ENCODE measurements at regions not wholly inside any gene's neighbourhood (a gene's known extent, or its start where the extent isn't known, plus 50 kb on each side); places are given as distances from the start of the nearest gene placed in this dataset.

DNA sequence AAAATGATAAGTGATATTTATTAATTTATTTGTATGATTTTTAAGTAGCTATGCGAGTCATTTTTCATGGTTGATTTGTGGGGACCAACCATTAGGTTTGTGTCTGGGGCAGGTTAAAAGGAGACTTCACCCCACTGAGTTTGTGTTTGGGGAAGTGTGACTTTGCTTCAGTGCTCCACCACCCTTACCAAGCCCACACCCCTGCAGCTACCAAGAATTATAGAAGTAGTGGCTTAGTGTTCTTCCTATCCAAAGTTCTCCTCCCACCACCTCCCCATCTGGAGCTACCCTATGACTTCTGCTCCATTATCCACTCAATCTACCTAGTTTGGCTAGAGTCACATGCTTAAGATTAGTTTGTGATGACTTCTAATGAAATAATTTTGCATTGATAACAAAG, 182.1 kb upstream of the ZEB2 start:
- DNase-seq = no peak

DNA sequence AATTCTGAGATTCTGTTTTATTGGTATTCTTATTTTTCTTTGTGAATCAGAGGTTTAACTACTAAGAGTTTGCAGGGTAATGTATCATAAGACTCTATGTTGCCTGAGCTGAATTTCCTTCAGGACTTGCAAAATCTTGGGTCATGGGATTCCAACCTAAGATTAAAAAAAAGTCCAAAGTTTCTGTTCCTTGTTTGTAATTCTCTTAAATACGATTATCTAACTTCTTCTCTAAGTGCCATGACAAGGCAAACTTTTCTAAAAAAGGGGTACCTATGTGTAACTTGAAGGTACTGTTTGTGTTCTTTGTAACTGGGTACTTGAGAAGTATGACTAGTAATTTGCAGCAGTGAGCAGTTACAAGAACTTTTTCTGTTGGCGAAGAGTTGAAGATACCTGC, 181.3 kb upstream of the ZEB2 start:
- no peak for DNase-seq

DNA sequence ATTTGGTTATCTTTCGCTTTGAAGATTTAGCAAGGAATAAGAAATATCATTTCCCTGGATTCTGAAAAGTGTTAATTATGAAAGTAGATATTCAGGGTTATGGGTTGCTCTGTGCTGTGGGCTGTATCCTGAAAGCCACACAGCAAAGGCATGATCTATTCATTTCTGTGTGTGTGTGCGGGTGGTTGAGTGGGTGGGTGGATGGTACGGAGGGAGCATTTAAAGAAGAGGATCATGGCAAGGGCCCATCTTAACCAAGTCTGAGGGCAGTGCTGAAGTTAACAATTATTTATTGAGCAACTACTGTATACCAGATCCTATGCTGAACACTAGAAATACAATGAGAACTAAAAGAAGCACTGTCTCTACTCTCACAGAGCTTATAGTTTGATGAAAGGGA, 178.2 kb upstream of the ZEB2 start:
- no peak for DNase-seq

DNA sequence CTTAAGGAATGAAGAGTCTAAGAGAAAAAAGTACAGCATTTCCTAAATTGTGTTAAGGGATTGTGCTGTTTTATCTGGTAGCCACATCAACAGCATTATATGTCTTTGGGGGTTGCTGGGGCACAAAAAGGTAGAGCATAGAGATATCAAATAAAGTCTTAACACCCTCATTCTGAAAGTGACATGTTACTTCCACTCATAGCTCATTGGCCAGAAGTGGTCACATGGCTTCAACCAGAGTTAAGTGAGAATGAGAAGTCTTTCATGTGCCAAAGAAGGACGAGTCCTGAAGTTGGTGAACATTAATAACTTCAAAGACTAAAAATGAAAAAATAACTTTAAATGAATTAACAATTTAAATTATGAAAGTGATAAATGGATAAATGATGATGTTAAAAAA, 175.7 kb upstream of the ZEB2 start:
- DNase-seq = no peak

DNA sequence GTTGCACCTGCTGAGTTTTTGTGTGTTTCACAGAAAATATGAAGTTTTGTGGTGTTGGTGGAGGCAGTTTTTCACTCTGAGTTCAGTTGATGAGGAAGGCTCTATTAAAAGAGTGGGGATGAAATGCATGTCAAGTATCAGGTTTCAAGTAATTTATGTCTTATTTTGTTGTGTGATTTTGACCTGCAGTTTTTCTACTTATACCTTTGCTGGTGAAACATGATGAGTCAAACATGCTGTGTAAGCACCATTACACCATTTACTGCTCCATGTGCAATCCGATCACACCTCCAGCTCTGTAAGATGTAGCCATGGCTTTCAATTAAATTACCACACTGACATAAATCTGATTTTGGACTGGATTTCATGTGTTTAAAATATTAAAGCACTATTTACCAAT, 174.5 kb upstream of the ZEB2 start:
- DNase-seq = no peak

DNA sequence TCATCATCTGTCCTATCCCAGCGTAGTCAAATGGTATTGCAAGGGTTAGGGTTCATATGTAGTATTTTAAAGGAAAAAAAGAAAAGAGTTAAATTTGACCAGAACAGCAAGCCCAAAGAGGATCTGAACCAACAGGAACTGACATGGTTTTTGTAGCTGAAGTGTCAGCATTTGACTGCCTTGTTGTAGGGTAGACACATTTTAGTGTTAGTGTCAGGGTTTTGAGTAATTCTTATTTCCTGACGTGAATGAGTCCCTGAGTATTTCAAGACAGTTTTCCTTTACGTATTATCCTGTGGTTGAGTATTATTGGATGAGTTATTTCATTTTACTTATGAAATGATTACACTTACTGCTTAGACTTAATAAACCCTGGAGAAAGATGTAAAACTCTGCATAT, 173.3 kb upstream of the ZEB2 start:
- no peak for DNase-seq

DNA sequence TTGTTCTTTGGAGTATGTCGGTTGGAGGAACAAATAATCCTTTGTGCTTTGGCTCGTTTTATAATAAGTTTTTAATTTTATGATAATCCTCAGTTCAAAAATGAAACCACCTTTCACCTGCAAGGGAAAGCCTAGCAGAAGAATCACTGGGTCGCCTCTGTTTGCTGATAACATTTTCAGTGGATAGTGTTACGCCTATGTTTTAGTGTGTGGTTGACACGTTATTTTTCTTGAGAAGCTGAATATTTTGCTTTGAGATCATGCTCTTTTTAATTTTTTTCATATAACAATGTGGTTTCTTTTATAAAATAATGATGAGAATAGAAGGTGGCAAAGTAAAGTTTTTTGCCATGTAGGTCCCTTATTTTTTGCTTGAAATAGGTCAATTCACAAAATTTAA, 172.7 kb upstream of the ZEB2 start:
- no peak for DNase-seq

DNA sequence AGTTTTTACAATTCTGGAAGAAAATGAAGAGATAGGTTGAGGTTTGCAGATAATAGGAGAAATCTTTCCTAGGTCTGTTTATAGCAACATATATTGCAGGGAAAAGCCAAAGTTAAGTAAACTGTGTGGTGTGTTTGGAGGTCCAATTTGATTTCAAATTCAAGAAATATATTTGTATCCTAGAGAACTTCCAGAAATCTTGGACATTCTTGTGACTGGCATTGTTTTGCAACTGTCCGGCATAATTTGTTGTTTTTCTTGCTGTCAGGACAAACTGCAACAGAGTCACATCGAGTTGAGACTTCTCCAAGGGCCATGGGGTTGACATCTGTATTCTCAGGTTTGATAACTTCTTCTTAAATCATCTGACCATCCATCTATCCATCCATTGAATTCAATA, 170.9 kb upstream of the ZEB2 start:
- DNase-seq = no peak

DNA sequence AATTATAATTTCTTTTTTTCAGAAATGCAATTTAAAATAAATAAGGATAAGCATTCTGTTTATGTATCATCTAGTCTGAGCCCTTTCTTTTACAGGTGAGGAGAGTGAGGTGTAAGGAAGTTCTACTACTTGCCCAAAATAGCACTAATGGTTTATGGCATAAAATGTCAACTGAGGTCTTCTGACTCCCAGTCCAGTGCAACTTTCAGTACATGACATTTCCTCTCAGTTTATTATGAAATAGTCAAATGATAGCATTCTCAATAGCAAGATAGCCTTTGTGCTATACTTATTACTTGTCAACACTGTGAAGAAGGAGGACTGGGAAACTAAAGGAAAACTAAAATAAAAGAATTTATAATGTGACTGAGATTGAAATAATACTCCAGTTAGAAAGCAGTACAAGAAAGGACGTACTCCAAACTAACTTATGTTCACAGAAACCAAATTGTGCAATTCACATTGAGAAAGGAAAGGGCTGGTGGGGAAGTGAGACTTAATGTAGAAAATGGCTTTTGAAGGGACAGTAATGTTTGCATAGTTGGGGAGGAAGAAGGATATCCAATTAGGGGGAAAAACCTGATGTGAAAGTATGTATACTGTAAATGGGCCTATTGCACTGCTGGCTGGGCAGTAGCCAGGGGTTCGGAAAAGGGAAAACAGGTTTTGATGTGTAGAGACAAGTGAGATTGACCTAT, 166.7 kb upstream of the ZEB2 start:
- DNase-seq = no peak

DNA sequence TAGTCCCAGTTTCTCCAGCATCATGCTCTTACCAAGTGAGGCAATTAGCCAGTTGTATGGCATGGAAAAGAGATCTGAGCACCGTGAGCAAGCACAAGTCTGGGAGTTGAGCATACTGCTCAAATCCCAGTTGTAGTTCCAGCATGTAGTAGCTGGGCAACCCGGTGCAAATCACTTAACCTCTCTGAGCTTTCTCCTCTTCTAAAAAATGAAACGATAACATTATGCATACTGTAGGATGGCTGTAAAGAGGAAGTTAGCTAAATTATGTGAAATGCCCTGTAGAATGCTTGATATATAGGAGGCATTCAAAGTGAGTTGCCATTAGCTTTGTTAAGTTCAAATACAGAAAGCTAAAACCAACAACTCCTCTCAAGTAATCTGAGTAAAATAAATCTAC, 164.0 kb upstream of the ZEB2 start:
- no peak for DNase-seq

DNA sequence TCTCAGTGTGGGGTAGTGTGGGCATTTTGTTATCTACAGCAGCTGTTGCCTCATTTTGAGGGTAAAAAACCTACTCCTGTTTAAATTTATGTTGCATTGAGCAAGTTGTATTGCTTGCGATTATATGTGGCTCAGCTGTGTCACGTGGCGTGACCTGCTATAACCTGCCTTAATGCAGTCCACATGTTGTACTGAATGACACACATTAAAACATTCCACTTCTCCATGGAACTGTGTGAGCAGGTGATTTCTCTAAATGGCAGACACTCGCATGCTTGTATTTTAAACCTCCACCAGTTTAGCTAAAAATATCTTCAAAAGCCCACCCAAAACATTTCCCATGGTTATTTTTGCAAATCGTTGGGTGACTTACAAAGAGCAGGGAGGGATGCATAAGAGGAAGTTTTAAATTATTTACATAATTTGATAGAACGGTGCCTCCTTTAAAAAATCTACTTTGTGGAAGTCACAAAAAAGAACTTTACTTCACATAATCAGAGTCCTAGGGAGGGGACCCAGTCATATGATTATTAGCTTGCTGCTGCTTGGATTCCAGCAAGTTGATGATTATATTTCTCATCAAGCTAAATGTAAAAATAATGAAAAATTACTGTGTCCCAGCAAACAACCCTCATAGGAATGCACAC, 163.3 kb upstream of the ZEB2 start:
- DNase-seq = no peak

DNA sequence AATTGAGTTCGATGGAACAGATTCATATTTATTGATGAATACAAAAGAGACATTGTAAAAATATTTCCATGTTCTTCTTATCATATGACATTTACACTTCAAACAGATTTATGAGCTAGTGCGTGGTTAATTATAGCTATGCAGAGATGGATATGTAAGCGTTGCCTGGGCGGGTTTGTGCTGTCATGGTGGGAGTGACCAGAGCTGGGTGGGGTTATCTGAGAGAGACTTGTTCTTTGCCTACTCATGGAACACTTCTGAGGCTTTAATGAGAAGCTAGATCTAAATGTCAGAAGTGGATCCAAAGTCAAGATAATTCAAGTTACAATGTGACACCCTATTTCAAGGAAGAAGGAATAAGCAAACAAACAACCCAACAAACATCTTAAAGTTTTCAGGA, 162.3 kb upstream of the ZEB2 start:
- DNase-seq = no peak

DNA sequence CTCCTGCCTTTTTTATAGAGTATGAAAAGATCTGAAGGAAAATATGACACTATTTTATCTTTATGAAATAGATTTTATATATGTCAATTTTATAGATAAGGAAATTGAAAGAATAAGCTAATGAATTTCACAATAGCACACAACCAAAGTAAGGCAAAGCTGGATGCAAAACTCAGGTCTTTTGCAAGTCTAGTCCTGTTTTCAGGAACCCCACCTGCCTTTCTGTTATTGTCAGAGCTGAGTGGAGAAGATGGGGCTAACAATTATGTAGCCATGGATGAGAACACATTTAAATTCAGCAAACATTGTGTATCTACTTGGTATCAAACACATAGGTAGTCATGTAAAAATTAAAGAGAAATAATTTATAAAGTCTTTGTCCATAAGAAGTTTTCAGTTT, 161.5 kb upstream of the ZEB2 start:
- no peak for DNase-seq

DNA sequence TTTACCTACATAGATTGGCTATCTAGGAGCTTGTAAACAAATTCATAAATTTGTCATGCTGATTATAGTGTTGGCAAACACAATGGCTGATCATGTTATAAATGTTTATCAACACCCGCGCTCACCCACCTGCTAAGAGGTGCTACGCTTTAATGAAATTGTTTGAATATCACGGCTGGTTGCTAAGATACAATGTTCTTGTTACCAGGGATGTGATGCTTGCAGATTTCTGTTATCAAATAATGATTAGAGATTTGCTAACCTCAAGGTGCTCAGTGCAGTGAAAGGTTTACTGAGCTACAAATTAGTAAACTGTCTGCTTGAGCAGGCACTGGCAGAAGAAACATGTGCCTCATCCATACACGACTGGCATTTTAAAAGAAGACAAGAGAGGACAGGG, 160.0 kb upstream of the ZEB2 start:
- no peak for DNase-seq

DNA sequence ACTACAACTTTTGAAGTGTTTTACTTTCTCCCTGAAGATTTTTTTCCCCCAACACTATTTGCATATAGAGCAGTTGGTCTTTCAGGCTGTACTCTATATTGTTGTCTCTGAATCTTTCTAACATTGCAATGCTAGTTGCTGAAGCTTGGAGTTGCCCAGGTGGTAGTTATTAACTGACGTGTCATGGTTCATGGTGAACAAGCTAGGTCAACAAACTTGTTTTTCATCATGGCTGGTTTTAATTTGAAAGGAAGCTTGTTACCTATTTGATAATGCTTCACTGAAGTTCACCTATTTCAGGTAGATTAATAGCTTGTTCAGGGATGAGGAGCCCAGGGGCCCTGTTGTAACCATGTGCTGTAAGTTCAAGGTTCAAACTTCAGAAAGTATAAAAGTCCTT, 158.8 kb upstream of the ZEB2 start:
- DNase-seq = no peak

DNA sequence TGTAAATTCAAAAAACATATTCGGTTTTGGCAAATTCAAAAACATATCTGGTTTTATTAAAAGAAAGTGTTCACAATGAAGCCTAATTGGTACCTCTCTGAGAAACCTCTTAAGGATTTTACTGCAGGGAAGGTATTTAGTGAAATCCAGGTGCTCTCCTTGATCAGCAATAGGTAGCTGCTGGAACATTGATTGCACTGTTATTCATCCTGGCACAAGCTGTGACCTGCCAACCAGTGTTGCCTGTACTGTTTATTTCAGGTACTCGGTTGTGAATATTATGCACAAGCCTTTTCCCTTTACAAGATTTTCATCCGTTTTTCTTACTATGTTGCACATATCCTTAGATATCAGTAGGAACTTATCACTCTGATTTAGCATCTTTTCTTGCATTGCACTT, 155.8 kb upstream of the ZEB2 start:
- DNase-seq = no peak

DNA sequence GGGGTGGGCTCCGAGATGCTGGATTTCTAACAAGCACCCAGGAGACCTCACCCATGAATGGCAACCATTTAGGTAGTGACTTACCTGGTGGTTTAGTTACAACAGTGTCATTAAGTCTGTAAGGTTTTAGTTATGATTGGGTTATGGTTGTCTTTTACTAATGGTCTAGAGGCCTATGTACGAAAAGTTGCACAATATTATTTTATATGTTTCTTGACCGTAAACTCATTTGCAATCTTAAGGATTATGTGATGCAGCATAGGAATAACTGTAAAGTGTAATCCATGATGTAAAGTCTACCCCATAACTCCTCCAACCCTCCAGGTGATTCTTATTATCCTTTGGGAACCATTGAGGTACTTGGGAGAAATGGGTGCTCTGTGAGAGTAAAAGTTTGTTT, 155.4 kb upstream of the ZEB2 start:
- no peak for DNase-seq

DNA sequence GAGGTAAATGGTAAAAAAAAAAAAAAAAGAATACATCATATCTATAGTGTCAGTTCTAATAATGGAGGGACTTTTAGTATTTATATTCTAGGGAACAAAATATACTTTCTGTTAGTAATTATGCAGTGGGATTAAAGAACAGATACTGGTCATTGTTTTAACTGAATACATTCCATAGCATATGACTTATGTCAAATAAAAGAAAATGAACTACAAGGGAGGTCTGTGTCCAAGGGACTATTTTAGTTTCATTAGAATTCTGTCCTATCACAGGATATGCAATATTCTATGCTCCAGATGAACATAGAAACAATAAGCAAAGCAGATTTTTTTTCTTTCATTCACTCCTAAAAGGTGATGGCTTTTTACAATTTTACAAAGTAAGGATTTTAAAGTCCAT, 154.2 kb upstream of the ZEB2 start:
- DNase-seq = no peak

DNA sequence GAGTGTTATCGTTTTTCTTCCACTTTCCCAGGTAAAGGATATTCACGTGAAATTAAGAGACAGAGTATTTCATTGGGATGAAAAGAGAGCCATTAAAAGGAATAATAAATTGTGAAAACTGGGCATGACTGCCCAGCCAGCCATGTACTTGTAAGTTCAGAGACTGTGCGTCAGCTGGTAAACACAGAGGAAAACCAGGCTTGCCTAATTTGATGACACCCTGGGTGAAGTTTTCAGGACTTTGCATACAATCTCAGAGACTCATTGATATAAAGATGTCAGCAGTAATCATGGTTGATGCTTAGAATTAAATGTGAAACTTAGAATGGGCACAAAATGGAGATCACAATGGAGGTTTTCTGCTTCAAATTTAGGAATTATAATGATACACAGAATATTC, 153.5 kb upstream of the ZEB2 start:
- DNase-seq = no peak

DNA sequence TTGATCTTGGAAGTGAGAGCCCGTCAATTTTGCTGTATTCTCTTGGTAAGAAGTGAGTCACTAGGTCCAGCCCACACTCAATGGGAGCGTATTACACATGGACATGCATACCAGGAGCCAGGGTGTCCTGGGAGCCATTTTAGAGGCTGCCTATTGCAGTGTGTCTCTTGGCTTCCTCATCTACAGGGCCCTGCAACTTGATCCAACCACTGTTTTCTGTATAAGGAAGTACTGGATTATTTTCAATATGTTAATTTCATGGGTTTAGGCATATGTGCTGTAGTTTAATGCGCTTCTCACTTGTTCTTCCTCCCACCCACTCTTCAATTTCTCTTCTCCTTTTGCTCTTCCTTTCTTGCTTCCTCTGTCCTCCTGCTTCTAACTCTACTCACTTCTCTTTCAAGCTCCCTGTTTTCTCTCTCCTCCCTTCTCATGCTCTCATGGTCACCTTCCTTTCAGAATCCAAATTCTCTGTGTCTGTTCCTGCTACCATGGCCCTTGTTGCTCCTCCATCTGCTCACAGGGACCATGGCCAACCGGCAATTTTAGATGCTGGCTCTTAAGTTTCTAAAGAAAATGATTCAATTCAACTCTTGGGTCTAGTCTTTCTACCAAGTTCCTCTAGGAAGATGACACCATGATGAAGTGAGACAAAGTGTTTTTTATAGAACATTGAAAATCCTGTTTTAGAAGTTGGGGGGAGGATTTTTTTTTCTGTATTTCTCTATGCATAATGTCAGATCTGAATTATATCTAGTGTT, 152.0 kb upstream of the ZEB2 start:
- no peak for DNase-seq

DNA sequence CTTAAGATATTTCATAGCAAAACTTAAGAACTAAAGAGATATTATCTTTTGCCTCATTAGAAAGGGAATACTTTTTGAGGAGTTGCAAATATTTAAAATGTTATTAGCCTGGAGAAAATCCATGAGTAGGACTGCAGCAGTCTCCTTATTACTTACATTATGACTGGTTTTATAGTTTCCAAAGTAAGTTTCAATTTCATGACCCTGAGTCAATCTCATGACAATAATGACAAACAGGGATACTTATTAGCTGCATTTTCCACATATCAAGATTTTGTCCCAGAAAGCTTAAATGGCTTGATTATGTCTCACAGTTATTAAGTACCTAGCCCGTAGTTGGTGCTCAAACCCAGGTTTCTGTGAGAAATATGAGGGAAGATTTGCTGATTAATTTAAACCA, 150.8 kb upstream of the ZEB2 start:
- DNase-seq = no peak

DNA sequence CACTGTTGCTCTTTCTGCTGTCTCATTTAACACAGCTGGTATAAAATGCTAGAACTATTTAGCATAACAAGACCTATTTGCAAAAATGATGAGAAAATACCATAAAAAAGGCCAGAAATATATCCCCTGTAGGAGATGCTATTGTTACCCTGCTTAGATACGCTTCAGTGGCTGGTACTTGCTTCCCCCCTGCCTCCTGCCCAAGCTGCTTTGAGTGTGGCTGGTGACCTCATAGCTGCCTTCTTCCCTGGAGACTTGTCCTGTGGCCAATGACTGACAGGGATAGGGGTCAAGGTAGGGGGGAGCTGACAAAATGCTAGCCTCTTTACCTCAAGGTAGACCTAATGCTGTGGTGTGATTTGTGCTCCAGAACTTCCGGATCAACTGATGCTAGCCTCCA, 150.2 kb upstream of the ZEB2 start:
- no peak for DNase-seq

DNA sequence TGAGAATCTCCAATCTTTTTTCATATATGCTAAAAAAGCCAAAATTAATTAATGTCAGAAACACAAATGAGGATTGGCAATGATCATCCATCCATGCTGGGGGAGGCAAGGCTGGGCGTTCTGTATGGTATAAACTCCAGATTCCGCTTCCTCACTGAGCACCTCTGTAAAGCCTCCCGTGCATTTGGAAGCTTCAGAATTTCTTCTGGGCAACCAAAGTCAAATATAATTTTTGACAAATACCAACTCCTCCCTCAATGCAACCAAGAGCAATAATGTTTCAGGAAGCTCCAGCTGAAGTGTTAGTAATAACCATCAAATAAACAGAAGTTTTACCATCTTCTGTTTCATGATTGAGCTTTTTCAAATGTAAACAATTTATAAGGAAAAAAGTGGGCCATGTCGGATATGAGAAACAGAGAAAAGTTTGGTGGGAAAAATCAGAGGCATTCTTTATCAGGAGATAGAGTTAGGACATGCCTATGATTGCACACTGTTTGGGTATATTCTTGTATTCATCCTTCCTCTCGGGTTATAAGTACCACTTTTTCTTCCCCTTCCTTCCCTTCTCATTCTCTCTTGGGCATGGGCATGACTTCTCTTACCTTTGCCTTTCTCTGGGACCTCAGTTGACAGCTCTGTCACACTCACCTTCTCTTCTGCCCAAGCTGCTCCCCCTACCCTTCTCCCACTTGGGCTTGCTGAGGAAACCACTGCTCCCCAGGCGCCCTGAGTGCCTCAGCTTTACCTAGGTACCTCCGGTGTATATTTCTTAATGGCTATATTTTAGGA, 149.5 kb upstream of the ZEB2 start:
- DNase-seq = no peak
